IMR-90 (cell line): ENCODE measurements at regions not wholly inside any gene's neighbourhood (a gene's known extent, or its start where the extent isn't known, plus 50 kb on each side); places are given as distances from the start of the nearest gene placed in this dataset.

Experiments used
- ATAC-seq: fragments of 200-7000 bp; cut with Tn5 transposase; 2 replicates; pipeline ENCODE4 v1.9.1; 2020; ENCODE audit warnings: low read depth, mild to moderate bottlenecking, moderate library complexity
- BruUV-seq: library from RNA; stranded (reverse); fragments of 400-500 nt; replicated peaks from 2 replicates; lab custom pipeline; 2021; lab: Mats Ljungman, UMichigan
- CTCF ChIA-PET: fragments of 300-600 bp; formaldehyde crosslinking; extraction: SDS; loops from one replicate; lab custom pipeline; 2021; ENCODE audit warnings: antibody characterized with exemption; lab: Yijun Ruan, JAX
- POLR2A ChIA-PET: fragments of 300-600 bp; sonication (Branson Sonifier 250); formaldehyde crosslinking; loops from one replicate; lab custom pipeline; 2022; ENCODE audit warnings: antibody characterized with exemption; ENCODE audit not compliant: unreplicated experiment; lab: Charles Lee
- DNase-seq: peaks from one replicate; pipeline ENCODE4 v3.0.0; 2013
- H2AFZ ChIP-seq: replicated peaks from 2 replicates; pipeline ENCODE3; 2013; ENCODE audit warnings: low read length, mild to moderate bottlenecking; ENCODE audit not compliant: poor library complexity
- H2AK5ac ChIP-seq: 2 replicates; pipeline ENCODE4 v1.6.1; 2013; ENCODE audit warnings: low read depth, low read length, inconsistent platforms
- H2AK9ac ChIP-seq: replicated peaks from 2 replicates; pipeline ENCODE3; 2013; ENCODE audit warnings: mild to moderate bottlenecking, low read depth, low read length, moderate library complexity; ENCODE audit not compliant: poor library complexity
- H2BK120ac ChIP-seq: 2 replicates; pipeline ENCODE4 v1.6.1; 2013; ENCODE audit warnings: low read depth, low read length, inconsistent platforms
- H2BK15ac ChIP-seq: 3 replicates; pipeline ENCODE4 v1.6.1; 2013; ENCODE audit warnings: low read depth, low read length, inconsistent platforms
- H2BK20ac ChIP-seq: 2 replicates; pipeline ENCODE4 v1.6.1; 2013; ENCODE audit warnings: low read depth, mild to moderate bottlenecking, inconsistent platforms, low read length, moderate library complexity
- H2BK5ac ChIP-seq: 2 replicates; pipeline ENCODE4 v1.6.1; 2013; ENCODE audit warnings: mild to moderate bottlenecking, low read depth, low read length, inconsistent platforms; ENCODE audit not compliant: poor library complexity, severe bottlenecking
- H3K14ac ChIP-seq: replicated peaks from 2 replicates; pipeline ENCODE4 v1.6.1; 2013; ENCODE audit warnings: low read depth, low read length, inconsistent platforms
- H3K18ac ChIP-seq: 2 replicates; pipeline ENCODE4 v1.6.1; 2013; ENCODE audit warnings: low read depth, low read length, control low read depth
- H3K23ac ChIP-seq: 2 replicates; pipeline ENCODE4 v1.6.1; 2013; ENCODE audit warnings: low read depth, low read length, inconsistent platforms
- H3K27ac ChIP-seq: 2 replicates; pipeline ENCODE4 v1.5.1; 2013; ENCODE audit warnings: mild to moderate bottlenecking, control low read depth, low read length; ENCODE audit not compliant: insufficient read depth
- H3K27me3 ChIP-seq: 2 replicates; pipeline ENCODE4 v1.6.1; 2013; ENCODE audit warnings: low read length; ENCODE audit not compliant: control insufficient read depth, insufficient read depth
- H3K36me3 ChIP-seq: 2 replicates; pipeline ENCODE4 v1.6.1; 2013; ENCODE audit warnings: low read length, mixed read lengths; ENCODE audit not compliant: control insufficient read depth, insufficient read depth
- H3K4ac ChIP-seq: 2 replicates; pipeline ENCODE4 v1.6.1; 2013; ENCODE audit warnings: low read depth, low read length, inconsistent platforms
- H3K4me1 ChIP-seq: 2 replicates; pipeline ENCODE4 v1.6.1; 2013; ENCODE audit warnings: low read length, mixed read lengths; ENCODE audit not compliant: control insufficient read depth, insufficient read depth
- H3K4me2 ChIP-seq: 2 replicates; pipeline ENCODE4 v1.6.1; 2013; ENCODE audit warnings: low read depth, mild to moderate bottlenecking, control low read depth, low read length, moderate library complexity
- H3K4me3 ChIP-seq: 2 replicates; pipeline ENCODE4 v1.5.1; 2013; ENCODE audit warnings: low read depth, mild to moderate bottlenecking, control low read depth, low read length, moderate library complexity; ENCODE audit not compliant: insufficient read depth
- H3K56ac ChIP-seq: 2 replicates; pipeline ENCODE4 v1.6.1; 2013; ENCODE audit warnings: low read length, inconsistent platforms; ENCODE audit not compliant: insufficient read depth; ENCODE audit errors: extremely low read depth
- H3K79me1 ChIP-seq, 2 experiments: 2 replicates each; pipeline ENCODE4 v1.6.1; 2013; ENCODE audit warnings: low read length in 2 of 2, inconsistent platforms in 1 of 2, low read depth in 1 of 2
- H3K9ac ChIP-seq: 2 replicates; pipeline ENCODE4 v1.6.1; 2013; ENCODE audit warnings: low read depth, low read length, control low read depth
- H3K9me1 ChIP-seq: 2 replicates; pipeline ENCODE4 v1.6.1; 2013; ENCODE audit warnings: low read length, inconsistent platforms; ENCODE audit not compliant: insufficient read depth
- H3K9me3 ChIP-seq: 2 replicates; pipeline ENCODE4 v1.6.1; 2013; ENCODE audit warnings: low read length; ENCODE audit not compliant: control insufficient read depth, insufficient read depth
- H4K20me1 ChIP-seq: 2 replicates; pipeline ENCODE4 v1.6.1; 2013; ENCODE audit warnings: low read length, inconsistent platforms; ENCODE audit not compliant: insufficient read depth
- H4K5ac ChIP-seq: 2 replicates; pipeline ENCODE4 v1.6.1; 2013; ENCODE audit warnings: mild to moderate bottlenecking, low read depth, low read length, control low read depth
- H4K8ac ChIP-seq, 2 experiments: 2 replicates each; pipeline ENCODE4 v1.6.1; 2013; ENCODE audit warnings: low read depth in 2 of 2, low read length in 2 of 2, control low read depth in 1 of 2, inconsistent platforms in 1 of 2
- H4K91ac ChIP-seq: 2 replicates; pipeline ENCODE4 v1.6.1; 2013; ENCODE audit warnings: low read depth, low read length, inconsistent platforms; ENCODE audit not compliant: insufficient read depth
- BHLHE40 ChIP-seq: fragments of 150-350 bp; IDR thresholded peaks from 2 replicates; pipeline ENCODE4 v1.6.1; 2016; ENCODE audit warnings: mild to moderate bottlenecking, low read depth, low read length
- CEBPB ChIP-seq: IDR thresholded peaks from 2 replicates; pipeline ENCODE4 v1.6.1; 2012; ENCODE audit warnings: low read depth, low read length, improper control_type of control experiment
- CHD1 ChIP-seq: IDR thresholded peaks from 2 replicates; pipeline ENCODE4 v1.6.1; 2012; ENCODE audit warnings: low read depth, low read length, improper control_type of control experiment
- CTCF ChIP-seq: conservative IDR thresholded peaks from 2 replicates; pipeline ENCODE4 v1.5.1; 2012; ENCODE audit warnings: mild to moderate bottlenecking, low read depth, low read length, improper control_type of control experiment
- FOS ChIP-seq: fragments of 150-350 bp; IDR thresholded peaks from 2 replicates; pipeline ENCODE4 v1.6.1; 2016; ENCODE audit warnings: low read depth, low read length
- MAFK ChIP-seq: IDR thresholded peaks from 2 replicates; pipeline ENCODE4 v1.6.1; 2012; ENCODE audit warnings: low read depth, low read length, improper control_type of control experiment
- MAZ ChIP-seq: IDR thresholded peaks from 2 replicates; pipeline ENCODE4 v1.6.1; 2012; ENCODE audit warnings: low read depth, mild to moderate bottlenecking, low read length, improper control_type of control experiment, moderate library complexity, borderline replicate concordance
- MXI1 ChIP-seq: IDR thresholded peaks from 2 replicates; pipeline ENCODE4 v1.6.1; 2012; ENCODE audit warnings: low read depth, mild to moderate bottlenecking, low read length, moderate library complexity, borderline replicate concordance
- NFE2L2 ChIP-seq: fragments of 150-350 bp; IDR thresholded peaks from 2 replicates; pipeline ENCODE4 v1.6.1; 2016; ENCODE audit warnings: low read depth, mild to moderate bottlenecking, low read length
- POLR2A ChIP-seq: IDR thresholded peaks from 2 replicates; pipeline ENCODE4 v1.6.1; 2012; ENCODE audit warnings: mild to moderate bottlenecking, low read depth, low read length
- RAD21 ChIP-seq: IDR thresholded peaks from 2 replicates; pipeline ENCODE4 v1.6.1; 2012; ENCODE audit warnings: low read length, improper control_type of control experiment
- RCOR1 ChIP-seq: IDR thresholded peaks from 2 replicates; pipeline ENCODE4 v1.6.1; 2012; ENCODE audit warnings: mild to moderate bottlenecking, low read length, improper control_type of control experiment; ENCODE audit not compliant: insufficient replicate concordance
- RFX5 ChIP-seq: IDR thresholded peaks from 2 replicates; pipeline ENCODE4 v1.8.0; 2012; ENCODE audit warnings: low read depth, mild to moderate bottlenecking, low read length, moderate library complexity
- SMC3 ChIP-seq: fragments of 150-350 bp; IDR thresholded peaks from 2 replicates; pipeline ENCODE4 v1.6.1; 2016; ENCODE audit warnings: low read depth, mild to moderate bottlenecking, antibody characterized with exemption, low read length, moderate library complexity
- dilution Hi-C: fragments of 300-500 bp; cut with HindIII; formaldehyde crosslinking; loops from one replicate; pipeline ENCODE4 v1.14.3; 2018; ENCODE audit warnings: low sequenced_read_pairs; ENCODE audit not compliant: unreplicated experiment
- in situ Hi-C: fragments of 300-500 bp; cut with MboI; formaldehyde crosslinking; loops from 3 replicates; pipeline ENCODE4 v1.14.3; 2019; ENCODE audit warnings: low sequenced_read_pairs, inconsistent platforms, mixed read lengths
- intact Hi-C: fragments of 100-400 bp; cut with micrococcal nuclease; formaldehyde crosslinking; loops from 2 replicates; pipeline ENCODE4 v1.10.0; 2022
- TF ChIP-seq, protein P1 (sequence below): fragments of 150-350 bp; IDR thresholded peaks from 2 replicates; pipeline ENCODE4 v1.6.1; 2017; ENCODE audit warnings: mild to moderate bottlenecking, antibody characterized with exemption, low read length, low read depth
- TF ChIP-seq, protein P2 (sequence below): fragments of 150-350 bp; IDR thresholded peaks from 2 replicates; pipeline ENCODE4 v1.6.1; 2016; ENCODE audit warnings: low read depth, mild to moderate bottlenecking, low read length, moderate library complexity, borderline replicate concordance

DNA sequence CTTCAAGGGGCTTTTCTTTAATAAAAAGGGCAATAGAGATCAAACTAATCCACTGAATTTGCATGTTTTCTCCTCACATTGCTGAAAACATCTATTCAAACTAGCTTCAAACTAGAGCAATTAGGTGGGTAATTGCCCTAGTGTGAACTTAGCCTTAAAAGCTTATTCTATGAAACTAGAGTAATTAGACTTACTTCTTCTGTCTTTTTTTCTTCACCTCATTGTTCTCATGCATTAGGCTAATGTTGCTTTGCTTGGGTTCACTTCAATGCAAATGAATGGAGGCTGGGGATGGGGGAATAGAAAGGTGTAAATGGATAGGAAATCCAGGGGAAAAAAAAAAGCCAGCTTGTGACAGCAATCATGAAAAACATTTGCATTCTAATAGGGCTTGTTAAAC lies 414.8 kb upstream of the LMO3 start:
- intact Hi-C loops = no loop called here

More for the DNA sequence above, 414.8 kb upstream of the LMO3 start:
- H3K9ac ChIP-seq = no peak overlapping the region
- no peak overlapping the region for H3K4me3 ChIP-seq
- H2AK9ac ChIP-seq = no peak overlapping the region
- H2BK20ac ChIP-seq = no peak overlapping the region
- no peaks in the 10 kb centered on the region for H3K27me3 ChIP-seq
- no peaks in the 10 kb centered on the region for H3K79me1 ChIP-seq
- dilution Hi-C loops = no loop called here
- TF ChIP-seq, protein P1, sequence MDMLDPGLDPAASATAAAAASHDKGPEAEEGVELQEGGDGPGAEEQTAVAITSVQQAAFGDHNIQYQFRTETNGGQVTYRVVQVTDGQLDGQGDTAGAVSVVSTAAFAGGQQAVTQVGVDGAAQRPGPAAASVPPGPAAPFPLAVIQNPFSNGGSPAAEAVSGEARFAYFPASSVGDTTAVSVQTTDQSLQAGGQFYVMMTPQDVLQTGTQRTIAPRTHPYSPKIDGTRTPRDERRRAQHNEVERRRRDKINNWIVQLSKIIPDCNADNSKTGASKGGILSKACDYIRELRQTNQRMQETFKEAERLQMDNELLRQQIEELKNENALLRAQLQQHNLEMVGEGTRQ = no peak
- no peak for TF ChIP-seq CTCF
- TF ChIP-seq CHD1 = no peak
- TF ChIP-seq RFX5 = no peak
- TF ChIP-seq MXI1 = no peak
- no peak for TF ChIP-seq RCOR1
- no peak for TF ChIP-seq MAZ
- TF ChIP-seq MAFK = no peak
- no peak for TF ChIP-seq RAD21
- no peak for TF ChIP-seq CEBPB
- no peak for TF ChIP-seq NFE2L2
- TF ChIP-seq FOS = no peak
- TF ChIP-seq SMC3 = no peak
- no peak for TF ChIP-seq POLR2A
- TF ChIP-seq BHLHE40 = no peak
- TF ChIP-seq, protein P2, sequence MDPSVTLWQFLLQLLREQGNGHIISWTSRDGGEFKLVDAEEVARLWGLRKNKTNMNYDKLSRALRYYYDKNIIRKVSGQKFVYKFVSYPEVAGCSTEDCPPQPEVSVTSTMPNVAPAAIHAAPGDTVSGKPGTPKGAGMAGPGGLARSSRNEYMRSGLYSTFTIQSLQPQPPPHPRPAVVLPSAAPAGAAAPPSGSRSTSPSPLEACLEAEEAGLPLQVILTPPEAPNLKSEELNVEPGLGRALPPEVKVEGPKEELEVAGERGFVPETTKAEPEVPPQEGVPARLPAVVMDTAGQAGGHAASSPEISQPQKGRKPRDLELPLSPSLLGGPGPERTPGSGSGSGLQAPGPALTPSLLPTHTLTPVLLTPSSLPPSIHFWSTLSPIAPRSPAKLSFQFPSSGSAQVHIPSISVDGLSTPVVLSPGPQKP = no peak
- no peaks in the 10 kb centered on the region for H3K4me1 ChIP-seq
- no peak overlapping the region for H2BK120ac ChIP-seq
- ATAC-seq (no peak), DNase-seq (no peak)
- H3K23ac ChIP-seq = no peak overlapping the region
- no peak overlapping the region for H2BK15ac ChIP-seq
- no peak overlapping the region for H4K8ac ChIP-seq
- H2BK5ac ChIP-seq = no peak overlapping the region
- H3K14ac ChIP-seq = no peak overlapping the region
- H3K9me3 ChIP-seq = peaks cover 8% of the 10 kb centered on the region
- H4K91ac ChIP-seq = no peak overlapping the region
- ChIA-PET CTCF (no interaction called here), POLR2A (no interaction called here)
- H3K4ac ChIP-seq = no peak overlapping the region
- no TSS peak for BruUV-seq
- no peak overlapping the region for H3K18ac ChIP-seq
- no peak overlapping the region for H2AK5ac ChIP-seq
- no peak overlapping the region for H2AFZ ChIP-seq
- H3K27ac ChIP-seq = no peak overlapping the region
- no peak overlapping the region for H3K4me2 ChIP-seq
- no peak overlapping the region for H4K5ac ChIP-seq
- H3K9me1 ChIP-seq = no peaks in the 10 kb centered on the region
- in situ Hi-C loops = no loop called here
- no peaks in the 10 kb centered on the region for H4K20me1 ChIP-seq
- H3K36me3 ChIP-seq = no peaks in the 10 kb centered on the region
- H3K56ac ChIP-seq = no peak overlapping the region
